Activated naive CD4-positive, alpha-beta T cell (primary cell): ENCODE measurements at regions not wholly inside any gene's neighbourhood (a gene's known extent, or its start where the extent isn't known, plus 50 kb on each side); places are given as distances from the start of the nearest gene placed in this dataset.
A peak's percentile ranks its signal among the peaks of the same experiment; 100 is the strongest.

Experiments used
- DNase-seq, 4 experiments: peaks; one replicate each; lab custom pipeline; 2025; lab: John Stamatoyannopoulos, UW

- DNase-seq, result no peak
Observed at GRCh38 chr1:22264464-22265341, 121.8 kb upstream of the WNT4 start.

- no peak for DNase-seq
Observed at GRCh38 chr1:22266141-22266540, 123.2 kb upstream of the WNT4 start.

GRCh38 chr1:22267413-22268175, 124.7 kb upstream of the WNT4 start:
- no peak for DNase-seq

GRCh38 chr1:22268327-22268726, 125.4 kb upstream of the WNT4 start:
- DNase-seq, result no peak

GRCh38 chr1:22271847-22272801, 129.2 kb upstream of the WNT4 start:
- DNase-seq, result no peak

- DNase-seq, result no peak
Observed at GRCh38 chr1:22273686-22274681, 131.1 kb upstream of the WNT4 start.

GRCh38 chr1:22275167-22275566, 132.3 kb upstream of the WNT4 start:
- no peak for DNase-seq

- peak in 1 of 4 experiments; percentile 12 for DNase-seq
Observed at GRCh38 chr1:22275626-22276395, 132.9 kb upstream of the WNT4 start.

- DNase-seq, result no peak
Observed at GRCh38 chr1:22276396-22276748, 133.5 kb upstream of the WNT4 start.

- DNase-seq, result no peak
Observed at GRCh38 chr1:22277662-22278061, 134.8 kb upstream of the WNT4 start.

- DNase-seq, result no peak
Observed at GRCh38 chr1:22279735-22280134, 136.8 kb upstream of the WNT4 start.

- DNase-seq, result no peak
Observed at GRCh38 chr1:22280526-22280925, 137.6 kb upstream of the WNT4 start.

GRCh38 chr1:22281521-22282363, 138.8 kb upstream of the WNT4 start:
- no peak for DNase-seq

- no peak for DNase-seq
Observed at GRCh38 chr1:22282364-22282995, 139.6 kb upstream of the WNT4 start.

- DNase-seq, result no peak
Observed at GRCh38 chr1:22283596-22283995, 140.7 kb upstream of the WNT4 start.

- no peak for DNase-seq
Observed at GRCh38 chr1:22284236-22284635, 141.3 kb upstream of the WNT4 start.

GRCh38 chr1:22284906-22285548, 142.1 kb upstream of the WNT4 start:
- no peak for DNase-seq
